HEK293 (cell line): ENCODE measurements at regions not wholly inside any gene's neighbourhood (a gene's known extent, or its start where the extent isn't known, plus 50 kb on each side); places are given as distances from the start of the nearest gene placed in this dataset.

Experiments
- KLF1 ChIP-seq: fragments of 450-650 bp; formaldehyde crosslinking; IDR thresholded peaks from 2 replicates; pipeline ENCODE4 v1.5.1; 2016; ENCODE audit warnings: missing biosample characterization, missing genetic modification characterization
- SP2 ChIP-seq: fragments of 450-650 bp; formaldehyde crosslinking; IDR thresholded peaks from 2 replicates; pipeline ENCODE4 v1.5.1; 2016; ENCODE audit warnings: missing biosample characterization, missing genetic modification characterization
- ZBTB1 ChIP-seq: fragments of 450-650 bp; formaldehyde crosslinking; IDR thresholded peaks from 2 replicates; pipeline ENCODE4 v1.5.1; 2016; ENCODE audit warnings: missing biosample characterization, missing genetic modification characterization
- ZBTB21 ChIP-seq: fragments of 450-650 bp; formaldehyde crosslinking; IDR thresholded peaks from 2 replicates; pipeline ENCODE4 v1.5.1; 2017; ENCODE audit warnings: missing biosample characterization, missing genetic modification characterization
- ZNF10 ChIP-seq: fragments of 450-650 bp; formaldehyde crosslinking; IDR thresholded peaks from 2 replicates; pipeline ENCODE4 v1.5.1; 2017; ENCODE audit warnings: missing biosample characterization, missing genetic modification characterization
- ZNF223 ChIP-seq: fragments of 450-650 bp; formaldehyde crosslinking; IDR thresholded peaks from 2 replicates; pipeline ENCODE4 v1.5.1; 2016; ENCODE audit warnings: missing biosample characterization, missing genetic modification characterization
- ZNF529 ChIP-seq: fragments of 450-650 bp; formaldehyde crosslinking; IDR thresholded peaks from 2 replicates; pipeline ENCODE4 v1.5.1; 2017; ENCODE audit warnings: missing genetic modification characterization, missing biosample characterization; ENCODE audit not compliant: insufficient replicate concordance
- ZNF555 ChIP-seq: fragments of 450-650 bp; formaldehyde crosslinking; conservative IDR thresholded peaks from 2 replicates; pipeline ENCODE4 v1.5.1; 2017; ENCODE audit warnings: missing biosample characterization, mild to moderate bottlenecking, missing genetic modification characterization, inconsistent platforms
- TF ChIP-seq, protein P1 (sequence below): fragments of 450-650 bp; formaldehyde crosslinking; IDR thresholded peaks from 2 replicates; pipeline ENCODE4 v1.5.1; 2016; ENCODE audit warnings: missing biosample characterization, missing genetic modification characterization
- TF ChIP-seq, protein P2 (sequence below): fragments of 450-650 bp; formaldehyde crosslinking; IDR thresholded peaks from 2 replicates; pipeline ENCODE4 v1.5.1; 2016; ENCODE audit warnings: missing biosample characterization, missing genetic modification characterization, low read depth
- TF ChIP-seq, protein P3 (sequence below): fragments of 450-650 bp; formaldehyde crosslinking; IDR thresholded peaks from 2 replicates; pipeline ENCODE4 v1.5.1; 2016; ENCODE audit warnings: missing biosample characterization, missing genetic modification characterization
- TF ChIP-seq, protein P4 (sequence below): IDR thresholded peaks from 2 replicates; pipeline ENCODE4 v1.6.1; 2011; ENCODE audit warnings: mild to moderate bottlenecking, low read depth, low read length, borderline replicate concordance
- TF ChIP-seq, protein P5 (sequence below): fragments of 450-650 bp; formaldehyde crosslinking; IDR thresholded peaks from 2 replicates; pipeline ENCODE4 v1.5.1; 2017; ENCODE audit warnings: missing biosample characterization, missing genetic modification characterization

DNA sequence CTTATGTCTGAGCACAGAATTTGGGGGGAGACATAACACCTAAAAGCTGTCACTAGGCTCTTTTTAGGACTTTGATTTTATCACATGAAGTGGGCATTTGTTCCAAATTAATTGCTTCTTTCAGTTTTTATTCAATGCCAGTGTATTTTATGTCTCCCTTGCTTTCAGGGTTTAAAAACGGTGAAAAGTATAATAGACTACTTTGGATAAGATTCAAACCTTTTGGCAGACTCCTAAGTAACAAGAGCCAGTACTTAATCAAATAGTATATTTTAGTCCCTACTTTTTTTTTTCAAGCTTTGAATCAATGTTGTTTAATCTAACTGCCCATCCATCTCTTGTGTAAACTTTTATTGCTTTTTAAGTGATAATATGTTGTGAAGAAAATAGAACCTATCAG lies 847.2 kb upstream of the DPPA4 start:
- TF ChIP-seq, protein P1, sequence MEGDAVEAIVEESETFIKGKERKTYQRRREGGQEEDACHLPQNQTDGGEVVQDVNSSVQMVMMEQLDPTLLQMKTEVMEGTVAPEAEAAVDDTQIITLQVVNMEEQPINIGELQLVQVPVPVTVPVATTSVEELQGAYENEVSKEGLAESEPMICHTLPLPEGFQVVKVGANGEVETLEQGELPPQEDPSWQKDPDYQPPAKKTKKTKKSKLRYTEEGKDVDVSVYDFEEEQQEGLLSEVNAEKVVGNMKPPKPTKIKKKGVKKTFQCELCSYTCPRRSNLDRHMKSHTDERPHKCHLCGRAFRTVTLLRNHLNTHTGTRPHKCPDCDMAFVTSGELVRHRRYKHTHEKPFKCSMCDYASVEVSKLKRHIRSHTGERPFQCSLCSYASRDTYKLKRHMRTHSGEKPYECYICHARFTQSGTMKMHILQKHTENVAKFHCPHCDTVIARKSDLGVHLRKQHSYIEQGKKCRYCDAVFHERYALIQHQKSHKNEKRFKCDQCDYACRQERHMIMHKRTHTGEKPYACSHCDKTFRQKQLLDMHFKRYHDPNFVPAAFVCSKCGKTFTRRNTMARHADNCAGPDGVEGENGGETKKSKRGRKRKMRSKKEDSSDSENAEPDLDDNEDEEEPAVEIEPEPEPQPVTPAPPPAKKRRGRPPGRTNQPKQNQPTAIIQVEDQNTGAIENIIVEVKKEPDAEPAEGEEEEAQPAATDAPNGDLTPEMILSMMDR (tag by site-specific recombination), result no peak
- TF ChIP-seq, protein P2, sequence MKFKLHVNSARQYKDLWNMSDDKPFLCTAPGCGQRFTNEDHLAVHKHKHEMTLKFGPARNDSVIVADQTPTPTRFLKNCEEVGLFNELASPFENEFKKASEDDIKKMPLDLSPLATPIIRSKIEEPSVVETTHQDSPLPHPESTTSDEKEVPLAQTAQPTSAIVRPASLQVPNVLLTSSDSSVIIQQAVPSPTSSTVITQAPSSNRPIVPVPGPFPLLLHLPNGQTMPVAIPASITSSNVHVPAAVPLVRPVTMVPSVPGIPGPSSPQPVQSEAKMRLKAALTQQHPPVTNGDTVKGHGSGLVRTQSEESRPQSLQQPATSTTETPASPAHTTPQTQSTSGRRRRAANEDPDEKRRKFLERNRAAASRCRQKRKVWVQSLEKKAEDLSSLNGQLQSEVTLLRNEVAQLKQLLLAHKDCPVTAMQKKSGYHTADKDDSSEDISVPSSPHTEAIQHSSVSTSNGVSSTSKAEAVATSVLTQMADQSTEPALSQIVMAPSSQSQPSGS (tag by site-specific recombination), result no peak
- TF ChIP-seq, protein P3, sequence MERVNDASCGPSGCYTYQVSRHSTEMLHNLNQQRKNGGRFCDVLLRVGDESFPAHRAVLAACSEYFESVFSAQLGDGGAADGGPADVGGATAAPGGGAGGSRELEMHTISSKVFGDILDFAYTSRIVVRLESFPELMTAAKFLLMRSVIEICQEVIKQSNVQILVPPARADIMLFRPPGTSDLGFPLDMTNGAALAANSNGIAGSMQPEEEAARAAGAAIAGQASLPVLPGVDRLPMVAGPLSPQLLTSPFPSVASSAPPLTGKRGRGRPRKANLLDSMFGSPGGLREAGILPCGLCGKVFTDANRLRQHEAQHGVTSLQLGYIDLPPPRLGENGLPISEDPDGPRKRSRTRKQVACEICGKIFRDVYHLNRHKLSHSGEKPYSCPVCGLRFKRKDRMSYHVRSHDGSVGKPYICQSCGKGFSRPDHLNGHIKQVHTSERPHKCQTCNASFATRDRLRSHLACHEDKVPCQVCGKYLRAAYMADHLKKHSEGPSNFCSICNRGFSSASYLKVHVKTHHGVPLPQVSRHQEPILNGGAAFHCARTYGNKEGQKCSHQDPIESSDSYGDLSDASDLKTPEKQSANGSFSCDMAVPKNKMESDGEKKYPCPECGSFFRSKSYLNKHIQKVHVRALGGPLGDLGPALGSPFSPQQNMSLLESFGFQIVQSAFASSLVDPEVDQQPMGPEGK, result no peak
- TF ChIP-seq KLF1 (tag by site-specific recombination), result no peak
- TF ChIP-seq, protein P4, sequence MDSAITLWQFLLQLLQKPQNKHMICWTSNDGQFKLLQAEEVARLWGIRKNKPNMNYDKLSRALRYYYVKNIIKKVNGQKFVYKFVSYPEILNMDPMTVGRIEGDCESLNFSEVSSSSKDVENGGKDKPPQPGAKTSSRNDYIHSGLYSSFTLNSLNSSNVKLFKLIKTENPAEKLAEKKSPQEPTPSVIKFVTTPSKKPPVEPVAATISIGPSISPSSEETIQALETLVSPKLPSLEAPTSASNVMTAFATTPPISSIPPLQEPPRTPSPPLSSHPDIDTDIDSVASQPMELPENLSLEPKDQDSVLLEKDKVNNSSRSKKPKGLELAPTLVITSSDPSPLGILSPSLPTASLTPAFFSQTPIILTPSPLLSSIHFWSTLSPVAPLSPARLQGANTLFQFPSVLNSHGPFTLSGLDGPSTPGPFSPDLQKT, result no peak
- no peak for TF ChIP-seq ZNF10 (tag by site-specific recombination)
- no peak for TF ChIP-seq ZNF223 (tag by site-specific recombination)
- no peak for TF ChIP-seq ZBTB1
- TF ChIP-seq, protein P5, sequence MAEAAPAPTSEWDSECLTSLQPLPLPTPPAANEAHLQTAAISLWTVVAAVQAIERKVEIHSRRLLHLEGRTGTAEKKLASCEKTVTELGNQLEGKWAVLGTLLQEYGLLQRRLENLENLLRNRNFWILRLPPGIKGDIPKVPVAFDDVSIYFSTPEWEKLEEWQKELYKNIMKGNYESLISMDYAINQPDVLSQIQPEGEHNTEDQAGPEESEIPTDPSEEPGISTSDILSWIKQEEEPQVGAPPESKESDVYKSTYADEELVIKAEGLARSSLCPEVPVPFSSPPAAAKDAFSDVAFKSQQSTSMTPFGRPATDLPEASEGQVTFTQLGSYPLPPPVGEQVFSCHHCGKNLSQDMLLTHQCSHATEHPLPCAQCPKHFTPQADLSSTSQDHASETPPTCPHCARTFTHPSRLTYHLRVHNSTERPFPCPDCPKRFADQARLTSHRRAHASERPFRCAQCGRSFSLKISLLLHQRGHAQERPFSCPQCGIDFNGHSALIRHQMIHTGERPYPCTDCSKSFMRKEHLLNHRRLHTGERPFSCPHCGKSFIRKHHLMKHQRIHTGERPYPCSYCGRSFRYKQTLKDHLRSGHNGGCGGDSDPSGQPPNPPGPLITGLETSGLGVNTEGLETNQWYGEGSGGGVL (tag by site-specific recombination), result no peak
- TF ChIP-seq ZNF529 (tag by site-specific recombination), result no peak
- TF ChIP-seq ZBTB21 (tag by site-specific recombination), result no peak
- no peak for TF ChIP-seq SP2
- no peak for TF ChIP-seq ZNF555 (tag by site-specific recombination)
